ENCODE measurements at regions not wholly inside any gene's neighbourhood (a gene's known extent, or its start where the extent isn't known, plus 50 kb on each side); places are given as distances from the start of the nearest gene placed in this dataset.

- Mint-ChIP-seq H3K4me1 (ENCODE audit: low read depth) (no peaks in the 10 kb centered on the region), H3K9me3 (peaks cover 7% of the 10 kb centered on the region in 2 donors)
- ATAC-seq (replicated peaks in 1 of 2), result no peak
Observed at GRCh38 chr4:171622729-171623128, 190.5 kb upstream of the GALNTL6 start.

GRCh38 chr4:171621646-171622045 is 191.6 kb upstream of the GALNTL6 start:
- Mint-ChIP-seq H3K9me3 (peaks cover 7% of the 10 kb centered on the region in 2 donors), H3K4me1 (ENCODE audit: low read depth) (no peaks in the 10 kb centered on the region), H3K27me3 (ENCODE audit: low read depth) (no peaks in the 10 kb centered on the region), H3K36me3 (ENCODE audit: insufficient read depth in 2 of 2) (no peaks in the 10 kb centered on the region), H3K27ac (no peak overlapping the region), H3K4me3 (no peak overlapping the region)
- no peak for ATAC-seq (replicated peaks in 1 of 2)
- no peak for DNase-seq

More at GRCh38 chr4:171622729-171623128, 190.5 kb upstream of the GALNTL6 start:
- no peak for DNase-seq
- no peak overlapping the region for H3K4me3 Mint-ChIP-seq
- H3K27ac Mint-ChIP-seq, result no peak overlapping the region
- no peaks in the 10 kb centered on the region for H3K27me3 Mint-ChIP-seq (ENCODE audit: low read depth)
- no peaks in the 10 kb centered on the region for H3K36me3 Mint-ChIP-seq (ENCODE audit: insufficient read depth in 2 of 2)

- Mint-ChIP-seq H3K36me3 (ENCODE audit: insufficient read depth in 2 of 2) (no peaks in the 10 kb centered on the region), H3K27me3 (ENCODE audit: low read depth) (no peaks in the 10 kb centered on the region), H3K4me3 (no peak overlapping the region), H3K9me3 (peaks cover under 1 to 8% of the 10 kb centered on the region in 2 donors), H3K4me1 (ENCODE audit: low read depth) (no peaks in the 10 kb centered on the region), H3K27ac (no peak overlapping the region)
- ATAC-seq (replicated peaks in 1 of 2) (no peak), DNase-seq (no peak)
Observed at GRCh38 chr4:171612907-171613306, 200.3 kb upstream of the GALNTL6 start.

- Mint-ChIP-seq H3K4me1 (ENCODE audit: low read depth) (no peaks in the 10 kb centered on the region), H3K27ac (no peak overlapping the region), H3K36me3 (ENCODE audit: insufficient read depth in 2 of 2) (no peaks in the 10 kb centered on the region), H3K27me3 (ENCODE audit: low read depth) (no peaks in the 10 kb centered on the region), H3K4me3 (no peak overlapping the region), H3K9me3 (peaks cover 4 to 5% of the 10 kb centered on the region in 2 donors)
- DNase-seq, result no peak
- no peak for ATAC-seq (replicated peaks in 1 of 2)
Observed at GRCh38 chr4:171602638-171603355, 210.4 kb upstream of the GALNTL6 start.

- ATAC-seq (replicated peaks in 1 of 2), result no peak
- no peak for DNase-seq
- Mint-ChIP-seq H3K4me1 (ENCODE audit: low read depth) (no peaks in the 10 kb centered on the region), H3K27me3 (ENCODE audit: low read depth) (no peaks in the 10 kb centered on the region), H3K9me3 (peaks cover 3 to 6% of the 10 kb centered on the region in 2 donors), H3K27ac (no peak overlapping the region), H3K36me3 (ENCODE audit: insufficient read depth in 2 of 2) (no peaks in the 10 kb centered on the region), H3K4me3 (no peak overlapping the region)
Observed at GRCh38 chr4:171601091-171601490, 212.1 kb upstream of the GALNTL6 start.

GRCh38 chr4:171599628-171600027 is 213.6 kb upstream of the GALNTL6 start:
- DNase-seq (no peak), ATAC-seq (replicated peaks in 1 of 2) (no peak)
- no peaks in the 10 kb centered on the region for H3K27me3 Mint-ChIP-seq (ENCODE audit: low read depth)
- H3K4me1 Mint-ChIP-seq (ENCODE audit: low read depth), result no peaks in the 10 kb centered on the region
- H3K36me3 Mint-ChIP-seq (ENCODE audit: insufficient read depth in 2 of 2), result no peaks in the 10 kb centered on the region
- H3K27ac Mint-ChIP-seq, result no peak overlapping the region
- H3K9me3 Mint-ChIP-seq, result peaks cover 3 to 6% of the 10 kb centered on the region in 2 donors
- no peak overlapping the region for H3K4me3 Mint-ChIP-seq

GRCh38 chr4:171594293-171594692 is 218.9 kb upstream of the GALNTL6 start:
- Mint-ChIP-seq H3K36me3 (ENCODE audit: insufficient read depth in 2 of 2) (peaks cover 0 to 1% of the 10 kb centered on the region in 2 donors), H3K4me1 (ENCODE audit: low read depth) (no peaks in the 10 kb centered on the region), H3K27me3 (ENCODE audit: low read depth) (no peaks in the 10 kb centered on the region), H3K9me3 (peaks cover 10% of the 10 kb centered on the region in 2 donors), H3K27ac (no peak overlapping the region), H3K4me3 (no peak overlapping the region)
- DNase-seq (no peak), ATAC-seq (replicated peaks in 1 of 2) (no peak)

GRCh38 chr4:171590716-171591115 is 222.5 kb upstream of the GALNTL6 start:
- Mint-ChIP-seq H3K9me3 (peaks cover 8 to 10% of the 10 kb centered on the region in 2 donors), H3K4me1 (ENCODE audit: low read depth) (no peaks in the 10 kb centered on the region), H3K27ac (no peak overlapping the region), H3K36me3 (ENCODE audit: insufficient read depth in 2 of 2) (peaks cover 0 to 1% of the 10 kb centered on the region in 2 donors), H3K4me3 (no peak overlapping the region), H3K27me3 (ENCODE audit: low read depth) (no peaks in the 10 kb centered on the region)
- ATAC-seq (replicated peaks in 1 of 2), result no peak
- no peak for DNase-seq

- no peak overlapping the region for H3K27ac Mint-ChIP-seq
- H3K9me3 Mint-ChIP-seq, result peaks cover 7 to 8% of the 10 kb centered on the region in 2 donors
- no peaks in the 10 kb centered on the region for H3K27me3 Mint-ChIP-seq (ENCODE audit: low read depth)
- DNase-seq, result no peak
- H3K4me3 Mint-ChIP-seq, result no peak overlapping the region
- H3K4me1 Mint-ChIP-seq (ENCODE audit: low read depth), result no peaks in the 10 kb centered on the region
- ATAC-seq (replicated peaks in 1 of 2), result no peak
- peaks cover 0 to 1% of the 10 kb centered on the region in 2 donors for H3K36me3 Mint-ChIP-seq (ENCODE audit: insufficient read depth in 2 of 2)
Observed at GRCh38 chr4:171588764-171589163, 224.4 kb upstream of the GALNTL6 start.

- Mint-ChIP-seq H3K4me3 (no peak overlapping the region), H3K36me3 (ENCODE audit: insufficient read depth in 2 of 2) (peaks cover 0 to 1% of the 10 kb centered on the region in 2 donors), H3K4me1 (ENCODE audit: low read depth) (no peaks in the 10 kb centered on the region), H3K27ac (no peak overlapping the region), H3K27me3 (ENCODE audit: low read depth) (no peaks in the 10 kb centered on the region), H3K9me3 (peaks cover 5 to 8% of the 10 kb centered on the region in 2 donors)
- DNase-seq, result no peak
- no peak for ATAC-seq (replicated peaks in 1 of 2)
Observed at GRCh38 chr4:171588051-171588545, 225.1 kb upstream of the GALNTL6 start.

GRCh38 chr4:171583790-171584189 is 229.4 kb upstream of the GALNTL6 start:
- ATAC-seq (replicated peaks in 1 of 2) (no peak), DNase-seq (no peak)
- Mint-ChIP-seq H3K4me3 (no peak overlapping the region), H3K36me3 (ENCODE audit: insufficient read depth in 2 of 2) (no peaks in the 10 kb centered on the region), H3K27ac (no peak overlapping the region), H3K4me1 (ENCODE audit: low read depth) (no peaks in the 10 kb centered on the region), H3K27me3 (ENCODE audit: low read depth) (no peaks in the 10 kb centered on the region), H3K9me3 (no peaks in the 10 kb centered on the region)

- H3K4me1 Mint-ChIP-seq (ENCODE audit: low read depth), result no peaks in the 10 kb centered on the region
- H3K27me3 Mint-ChIP-seq (ENCODE audit: low read depth), result no peaks in the 10 kb centered on the region
- peaks cover 0 to 2% of the 10 kb centered on the region in 2 donors for H3K9me3 Mint-ChIP-seq
Observed at GRCh38 chr4:171582961-171583581, 230.1 kb upstream of the GALNTL6 start.

GRCh38 chr4:171573181-171573580 is 240.0 kb upstream of the GALNTL6 start:
- H3K36me3 Mint-ChIP-seq (ENCODE audit: insufficient read depth in 2 of 2), result no peaks in the 10 kb centered on the region
- ATAC-seq (replicated peaks in 1 of 2), result no peak
- no peaks in the 10 kb centered on the region for H3K4me1 Mint-ChIP-seq (ENCODE audit: low read depth)
- H3K9me3 Mint-ChIP-seq, result peaks cover 3 to 6% of the 10 kb centered on the region in 2 donors
- H3K4me3 Mint-ChIP-seq, result no peak overlapping the region
- no peak for DNase-seq
- no peak overlapping the region for H3K27ac Mint-ChIP-seq
- no peaks in the 10 kb centered on the region for H3K27me3 Mint-ChIP-seq (ENCODE audit: low read depth)

More at GRCh38 chr4:171582961-171583581, 230.1 kb upstream of the GALNTL6 start:
- H3K4me3 Mint-ChIP-seq, result no peak overlapping the region
- ATAC-seq (replicated peaks in 1 of 2), result no peak
- no peak overlapping the region for H3K27ac Mint-ChIP-seq
- no peaks in the 10 kb centered on the region for H3K36me3 Mint-ChIP-seq (ENCODE audit: insufficient read depth in 2 of 2)
- no peak for DNase-seq
